ENCODE measurements at regions not wholly inside any gene's neighbourhood (a gene's known extent, or its start where the extent isn't known, plus 50 kb on each side); places are given as distances from the start of the nearest gene placed in this dataset.

DNA sequence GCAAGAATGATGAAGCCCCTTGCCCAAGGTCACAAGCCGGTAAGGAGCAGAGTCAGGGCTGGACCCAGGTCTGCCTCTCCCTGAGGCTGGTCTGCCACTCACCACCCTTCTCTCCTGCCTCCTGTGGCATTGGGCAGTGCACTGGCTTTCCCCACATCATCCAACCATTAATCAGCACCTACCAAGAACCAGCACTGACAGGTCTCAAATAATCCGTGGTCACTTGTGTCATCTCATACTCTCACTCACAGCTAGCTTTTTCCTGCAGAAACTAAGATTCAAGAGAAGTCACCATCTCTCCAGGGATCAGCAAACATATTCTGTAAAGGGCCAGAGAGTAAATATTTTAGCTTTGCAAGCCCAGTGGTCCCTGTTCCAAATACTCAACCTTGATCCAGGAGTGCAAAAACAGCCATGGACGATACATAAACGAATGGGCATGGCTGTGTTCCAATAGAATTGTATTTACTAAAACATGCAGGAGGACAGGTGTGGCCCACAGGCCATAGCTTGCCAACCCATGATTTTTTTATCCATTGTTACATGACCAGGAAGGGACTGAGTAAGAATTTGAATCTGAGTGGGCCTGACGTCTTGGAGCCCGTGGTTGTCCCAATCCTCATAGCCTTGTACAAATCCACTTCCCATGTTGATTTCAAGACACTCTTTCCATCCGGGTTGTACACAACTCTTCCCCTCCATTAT lies 374.2 kb downstream of the BCL11B start:
- no peaks in the 10 kb centered on the region for H3K4me1 ChIP-seq (ENCODE audit: control insufficient read depth in 1 of 2, insufficient read depth in 2 of 2, low read depth in 1 of 2, low read length in 1 of 2)
- no peak overlapping the region for H2AFZ ChIP-seq (ENCODE audit: low read depth)
- DNase-seq: no peak
- POLR2A ChIA-PET: no interaction called here
- H3K9ac ChIP-seq: no peak overlapping the region
- H3K9me3 ChIP-seq: no peaks in the 10 kb centered on the region
- TF ChIP-seq FOXJ3 (CRISPR knock-in tag; IDR thresholded peaks at IDR 0.05) (no peak), PBX3 (IDR thresholded peaks at IDR 0.05) (no peak), GABPA (IDR thresholded peaks at IDR 0.05; ENCODE audit: low read depth) (no peak), TCF12 (IDR thresholded peaks at IDR 0.05) (no peak), FOSL2 (IDR thresholded peaks at IDR 0.05; ENCODE audit: borderline replicate concordance, low read depth) (no peak), FOXM1 (IDR thresholded peaks at IDR 0.05; ENCODE audit: low read depth) (no peak), EP300 (IDR thresholded peaks at IDR 0.05; ENCODE audit: borderline replicate concordance in 1 of 2, low read depth in 1 of 2, low read length in 1 of 2) (no peak), NFIC (IDR thresholded peaks at IDR 0.05; ENCODE audit: borderline replicate concordance) (no peak), YY1 (IDR thresholded peaks at IDR 0.05; ENCODE audit: low read depth) (no peak), GATA2 (CRISPR knock-in tag; IDR thresholded peaks at IDR 0.05) (no peak), CTCF (IDR thresholded peaks at IDR 0.05) (no peak), ELF1 (IDR thresholded peaks at IDR 0.05) (no peak), MXI1 (IDR thresholded peaks at IDR 0.05; ENCODE audit: low read depth, low read length) (no peak), JUND (IDR thresholded peaks at IDR 0.05) (no peak)
- TF ChIP-seq, protein P1, sequence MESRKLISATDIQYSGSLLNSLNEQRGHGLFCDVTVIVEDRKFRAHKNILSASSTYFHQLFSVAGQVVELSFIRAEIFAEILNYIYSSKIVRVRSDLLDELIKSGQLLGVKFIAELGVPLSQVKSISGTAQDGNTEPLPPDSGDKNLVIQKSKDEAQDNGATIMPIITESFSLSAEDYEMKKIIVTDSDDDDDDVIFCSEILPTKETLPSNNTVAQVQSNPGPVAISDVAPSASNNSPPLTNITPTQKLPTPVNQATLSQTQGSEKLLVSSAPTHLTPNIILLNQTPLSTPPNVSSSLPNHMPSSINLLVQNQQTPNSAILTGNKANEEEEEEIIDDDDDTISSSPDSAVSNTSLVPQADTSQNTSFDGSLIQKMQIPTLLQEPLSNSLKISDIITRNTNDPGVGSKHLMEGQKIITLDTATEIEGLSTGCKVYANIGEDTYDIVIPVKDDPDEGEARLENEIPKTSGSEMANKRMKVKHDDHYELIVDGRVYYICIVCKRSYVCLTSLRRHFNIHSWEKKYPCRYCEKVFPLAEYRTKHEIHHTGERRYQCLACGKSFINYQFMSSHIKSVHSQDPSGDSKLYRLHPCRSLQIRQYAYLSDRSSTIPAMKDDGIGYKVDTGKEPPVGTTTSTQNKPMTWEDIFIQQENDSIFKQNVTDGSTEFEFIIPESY (IDR thresholded peaks at IDR 0.05; ENCODE audit: borderline replicate concordance, low read depth): no peak
- H3K36me3 ChIP-seq (replicated peaks in 1 of 2; ENCODE audit: control insufficient read depth in 1 of 2, insufficient read depth in 2 of 2, low read length in 1 of 2): no peaks in the 10 kb centered on the region
- no peaks in the 10 kb centered on the region for H4K20me1 ChIP-seq (ENCODE audit: insufficient read depth)
- no peaks in the 10 kb centered on the region for H3K79me2 ChIP-seq (ENCODE audit: insufficient read depth)
- no peaks in the 10 kb centered on the region for H3K9me2 ChIP-seq
- peaks cover 34% of the 10 kb centered on the region; the same call in 1 of the 2 replicates for H3K27me3 ChIP-seq (ENCODE audit: insufficient read depth)
- 4% methylated on average over 7 of the region's 7 CpGs for WGBS (ENCODE audit: low lambda C conversion rate)
- CTCF ChIA-PET: no interaction called here
- no peak overlapping the region for H3K4me3 ChIP-seq (ENCODE audit: low read depth in 2 of 2, low read length in 1 of 2)
- H3K27ac ChIP-seq (ENCODE audit: low read depth in 2 of 2, low read length in 1 of 2): no peak overlapping the region
- H3F3A ChIP-seq (replicated peaks; ENCODE audit: insufficient read depth): no peaks in the 10 kb centered on the region
- H3K4me2 ChIP-seq: no peak overlapping the region

Measured in SK-N-SH (cell line).